Natural killer cell treated with Interleukin-12 subunit alpha and Interleukin-12 subunit beta and Interleukin-15 and Interleukin-18, amount 100 ng/mL, for 72 hours (primary cell): ENCODE measurements at regions not wholly inside any gene's neighbourhood (a gene's known extent, or its start where the extent isn't known, plus 50 kb on each side); places are given as distances from the start of the nearest gene placed in this dataset.
"Not testable (repeated sequence)": the region's sequence is repeated elsewhere in the genome, so short reads cannot be mapped to it uniquely, and the experiment has no call there.

Source experiments
- ATAC-seq, 2 donors: fragments of 150-1000 bp; cut with Tn5 transposase in 1 of 2; sonication (Bioruptor Pico), chemical (Tn5 transposase) in 1 of 2; 2 replicates each; pipeline ENCODE4 v1.10.0; 2021
- DNase-seq: peaks from one replicate; pipeline ENCODE4 v3.0.0; 2022; ENCODE audit warnings: low spot score
- H3K27ac Mint-ChIP-seq, 2 donors: 1 replicate in 1 of 2; 2 replicates in 1 of 2; pipeline ENCODE4 v1.8.0; 2022; ENCODE audit warnings: mixed read lengths in 2 of 2, mild to moderate bottlenecking in 1 of 2, moderate library complexity in 1 of 2
- H3K27me3 Mint-ChIP-seq, 2 donors: 1 replicate in 1 of 2; 2 replicates in 1 of 2; pipeline ENCODE4 v1.8.0; 2022; ENCODE audit warnings: mixed read lengths in 2 of 2
- H3K36me3 Mint-ChIP-seq: one replicate; pipeline ENCODE4 v1.8.0; 2022; ENCODE audit warnings: mixed read lengths
- H3K4me1 Mint-ChIP-seq, 2 donors: 1 replicate in 1 of 2; 2 replicates in 1 of 2; pipeline ENCODE4 v1.8.0; 2022; ENCODE audit warnings: low read depth in 2 of 2, mixed read lengths in 2 of 2, mild to moderate bottlenecking in 1 of 2
- H3K4me3 Mint-ChIP-seq: one replicate; pipeline ENCODE4 v1.8.0; 2022; ENCODE audit warnings: mixed read lengths
- H3K9me3 Mint-ChIP-seq: 2 replicates; pipeline ENCODE4 v1.8.0; 2022; ENCODE audit warnings: mixed read lengths

- DNase-seq (no peak), ATAC-seq (no peak)
- Mint-ChIP-seq H3K9me3 (peaks cover 6% of the 10 kb centered on the region), H3K27ac (no peak overlapping the region), H3K27me3 (peaks cover 5 to 8% of the 10 kb centered on the region in 2 donors), H3K4me1 (no peaks in the 10 kb centered on the region), H3K4me3 (no peak overlapping the region), H3K36me3 (no peaks in the 10 kb centered on the region)
Measured at GRCh38 chr12:28023156-28023887, 50.8 kb upstream of the PTHLH start.

GRCh38 chr12:28024231-28024995, 51.9 kb upstream of the PTHLH start:
- Mint-ChIP-seq H3K4me3 (no peak overlapping the region), H3K27ac (no peak overlapping the region)

GRCh38 chr12:28025821-28026505, 53.4 kb upstream of the PTHLH start:
- H3K36me3 Mint-ChIP-seq, result no peaks in the 10 kb centered on the region
- H3K4me1 Mint-ChIP-seq, result no peaks in the 10 kb centered on the region
- peaks cover 0 to 5% of the 10 kb centered on the region in 2 donors for H3K27me3 Mint-ChIP-seq
- H3K9me3 Mint-ChIP-seq, result peaks cover 4% of the 10 kb centered on the region
- DNase-seq (no peak), ATAC-seq (no peak)
- no peak overlapping the region for H3K27ac Mint-ChIP-seq
- H3K4me3 Mint-ChIP-seq, result no peak overlapping the region

More at GRCh38 chr12:28024231-28024995, 51.9 kb upstream of the PTHLH start:
- Mint-ChIP-seq H3K36me3 (no peaks in the 10 kb centered on the region), H3K4me1 (no peaks in the 10 kb centered on the region), H3K27me3 (peaks cover 0 to 5% of the 10 kb centered on the region in 2 donors), H3K9me3 (peaks cover 4% of the 10 kb centered on the region)
- no peak for DNase-seq
- no peak for ATAC-seq

GRCh38 chr12:28026701-28027100, 54.2 kb upstream of the PTHLH start:
- ATAC-seq (no peak), DNase-seq (no peak)
- peaks cover 0 to 5% of the 10 kb centered on the region in 2 donors for H3K27me3 Mint-ChIP-seq
- H3K4me1 Mint-ChIP-seq, result no peaks in the 10 kb centered on the region
- H3K36me3 Mint-ChIP-seq, result no peaks in the 10 kb centered on the region
- H3K27ac Mint-ChIP-seq, result no peak overlapping the region
- peaks cover 4% of the 10 kb centered on the region for H3K9me3 Mint-ChIP-seq
- H3K4me3 Mint-ChIP-seq, result no peak overlapping the region

GRCh38 chr12:28027328-28027727, 54.8 kb upstream of the PTHLH start:
- Mint-ChIP-seq H3K27ac (no peak overlapping the region), H3K4me3 (no peak overlapping the region), H3K36me3 (no peaks in the 10 kb centered on the region), H3K27me3 (peaks cover 0 to 5% of the 10 kb centered on the region in 2 donors), H3K9me3 (peaks cover 4% of the 10 kb centered on the region), H3K4me1 (no peaks in the 10 kb centered on the region)
- DNase-seq (no peak), ATAC-seq (no peak)

- Mint-ChIP-seq H3K27ac (no peak overlapping the region), H3K36me3 (no peaks in the 10 kb centered on the region), H3K4me1 (no peaks in the 10 kb centered on the region), H3K4me3 (no peak overlapping the region), H3K9me3 (peaks cover 4% of the 10 kb centered on the region), H3K27me3 (peaks cover 0 to 5% of the 10 kb centered on the region in 2 donors)
- peak in 1 of 2 donors; percentile 28 for ATAC-seq
- DNase-seq, result no peak
Measured at GRCh38 chr12:28027947-28028724, 55.6 kb upstream of the PTHLH start.

GRCh38 chr12:28032811-28033537, 60.4 kb upstream of the PTHLH start:
- H3K36me3 Mint-ChIP-seq, result no peaks in the 10 kb centered on the region
- ATAC-seq (no peak), DNase-seq (no peak)
- H3K4me3 Mint-ChIP-seq, result no peak overlapping the region
- H3K27ac Mint-ChIP-seq, result no peak overlapping the region
- H3K4me1 Mint-ChIP-seq, result no peaks in the 10 kb centered on the region
- no peaks in the 10 kb centered on the region for H3K9me3 Mint-ChIP-seq
- H3K27me3 Mint-ChIP-seq, result no peaks in the 10 kb centered on the region

GRCh38 chr12:28033538-28033915, 61.0 kb upstream of the PTHLH start:
- Mint-ChIP-seq H3K9me3 (no peaks in the 10 kb centered on the region), H3K27ac (no peak overlapping the region), H3K4me3 (no peak overlapping the region), H3K27me3 (no peaks in the 10 kb centered on the region), H3K36me3 (no peaks in the 10 kb centered on the region), H3K4me1 (no peaks in the 10 kb centered on the region)
- ATAC-seq (no peak), DNase-seq (no peak)

- no peaks in the 10 kb centered on the region for H3K27me3 Mint-ChIP-seq
- H3K4me1 Mint-ChIP-seq, result no peaks in the 10 kb centered on the region
- ATAC-seq, result no peak
- DNase-seq, result no peak
- no peaks in the 10 kb centered on the region for H3K36me3 Mint-ChIP-seq
- H3K4me3 Mint-ChIP-seq, result no peak overlapping the region
- H3K9me3 Mint-ChIP-seq, result no peaks in the 10 kb centered on the region
- H3K27ac Mint-ChIP-seq, result no peak overlapping the region
Measured at GRCh38 chr12:28034271-28034670, 61.7 kb upstream of the PTHLH start.

GRCh38 chr12:28035500-28035899, 63.0 kb upstream of the PTHLH start:
- H3K27me3 Mint-ChIP-seq, result no peaks in the 10 kb centered on the region

GRCh38 chr12:28036940-28037339, 64.4 kb upstream of the PTHLH start:
- Mint-ChIP-seq H3K27me3 (no peaks in the 10 kb centered on the region), H3K4me1 (no peaks in the 10 kb centered on the region), H3K4me3 (no peak overlapping the region), H3K27ac (no peak overlapping the region), H3K36me3 (no peaks in the 10 kb centered on the region), H3K9me3 (no peaks in the 10 kb centered on the region)
- ATAC-seq (no peak), DNase-seq (no peak)

More at GRCh38 chr12:28035500-28035899, 63.0 kb upstream of the PTHLH start:
- H3K27ac Mint-ChIP-seq, result no peak overlapping the region
- H3K4me3 Mint-ChIP-seq, result no peak overlapping the region
- DNase-seq (no peak), ATAC-seq (no peak)
- H3K4me1 Mint-ChIP-seq, result no peaks in the 10 kb centered on the region
- no peaks in the 10 kb centered on the region for H3K9me3 Mint-ChIP-seq
- no peaks in the 10 kb centered on the region for H3K36me3 Mint-ChIP-seq

- no peak for DNase-seq
- no peaks in the 10 kb centered on the region for H3K4me1 Mint-ChIP-seq
- H3K36me3 Mint-ChIP-seq, result no peaks in the 10 kb centered on the region
- no peak overlapping the region for H3K27ac Mint-ChIP-seq
- H3K27me3 Mint-ChIP-seq, result no peaks in the 10 kb centered on the region
- peaks cover 4% of the 10 kb centered on the region for H3K9me3 Mint-ChIP-seq
- H3K4me3 Mint-ChIP-seq, result no peak overlapping the region
- no peak for ATAC-seq
Measured at GRCh38 chr12:28040246-28040645, 67.7 kb upstream of the PTHLH start.

GRCh38 chr12:28046600-28046999, 74.1 kb upstream of the PTHLH start:
- H3K27ac Mint-ChIP-seq, H3K4me3 Mint-ChIP-seq, DNase-seq, H3K36me3 Mint-ChIP-seq, ATAC-seq, H3K4me1 Mint-ChIP-seq: not testable (repeated sequence)
- H3K9me3 Mint-ChIP-seq, result peaks cover 23% of the 10 kb centered on the region
- peaks cover 2 to 13% of the 10 kb centered on the region in 2 donors for H3K27me3 Mint-ChIP-seq
